ENCODE measurements at regions not wholly inside any gene's neighbourhood (a gene's known extent, or its start where the extent isn't known, plus 50 kb on each side); places are given as distances from the start of the nearest gene placed in this dataset.

- TF ChIP-seq, protein P1, sequence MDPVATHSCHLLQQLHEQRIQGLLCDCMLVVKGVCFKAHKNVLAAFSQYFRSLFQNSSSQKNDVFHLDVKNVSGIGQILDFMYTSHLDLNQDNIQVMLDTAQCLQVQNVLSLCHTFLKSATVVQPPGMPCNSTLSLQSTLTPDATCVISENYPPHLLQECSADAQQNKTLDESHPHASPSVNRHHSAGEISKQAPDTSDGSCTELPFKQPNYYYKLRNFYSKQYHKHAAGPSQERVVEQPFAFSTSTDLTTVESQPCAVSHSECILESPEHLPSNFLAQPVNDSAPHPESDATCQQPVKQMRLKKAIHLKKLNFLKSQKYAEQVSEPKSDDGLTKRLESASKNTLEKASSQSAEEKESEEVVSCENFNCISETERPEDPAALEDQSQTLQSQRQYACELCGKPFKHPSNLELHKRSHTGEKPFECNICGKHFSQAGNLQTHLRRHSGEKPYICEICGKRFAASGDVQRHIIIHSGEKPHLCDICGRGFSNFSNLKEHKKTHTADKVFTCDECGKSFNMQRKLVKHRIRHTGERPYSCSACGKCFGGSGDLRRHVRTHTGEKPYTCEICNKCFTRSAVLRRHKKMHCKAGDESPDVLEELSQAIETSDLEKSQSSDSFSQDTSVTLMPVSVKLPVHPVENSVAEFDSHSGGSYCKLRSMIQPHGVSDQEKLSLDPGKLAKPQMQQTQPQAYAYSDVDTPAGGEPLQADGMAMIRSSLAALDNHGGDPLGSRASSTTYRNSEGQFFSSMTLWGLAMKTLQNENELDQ (CRISPR knock-in tag; IDR thresholded peaks at IDR 0.05; ENCODE audit: borderline replicate concordance) = peak; percentile 21; the same call in 1 of the 2 replicates
- TF ChIP-seq, protein P2, sequence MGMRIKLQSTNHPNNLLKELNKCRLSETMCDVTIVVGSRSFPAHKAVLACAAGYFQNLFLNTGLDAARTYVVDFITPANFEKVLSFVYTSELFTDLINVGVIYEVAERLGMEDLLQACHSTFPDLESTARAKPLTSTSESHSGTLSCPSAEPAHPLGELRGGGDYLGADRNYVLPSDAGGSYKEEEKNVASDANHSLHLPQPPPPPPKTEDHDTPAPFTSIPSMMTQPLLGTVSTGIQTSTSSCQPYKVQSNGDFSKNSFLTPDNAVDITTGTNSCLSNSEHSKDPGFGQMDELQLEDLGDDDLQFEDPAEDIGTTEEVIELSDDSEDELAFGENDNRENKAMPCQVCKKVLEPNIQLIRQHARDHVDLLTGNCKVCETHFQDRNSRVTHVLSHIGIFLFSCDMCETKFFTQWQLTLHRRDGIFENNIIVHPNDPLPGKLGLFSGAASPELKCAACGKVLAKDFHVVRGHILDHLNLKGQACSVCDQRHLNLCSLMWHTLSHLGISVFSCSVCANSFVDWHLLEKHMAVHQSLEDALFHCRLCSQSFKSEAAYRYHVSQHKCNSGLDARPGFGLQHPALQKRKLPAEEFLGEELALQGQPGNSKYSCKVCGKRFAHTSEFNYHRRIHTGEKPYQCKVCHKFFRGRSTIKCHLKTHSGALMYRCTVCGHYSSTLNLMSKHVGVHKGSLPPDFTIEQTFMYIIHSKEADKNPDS (CRISPR knock-in tag; IDR thresholded peaks at IDR 0.05) = no peak
- TF ChIP-seq, protein P3, sequence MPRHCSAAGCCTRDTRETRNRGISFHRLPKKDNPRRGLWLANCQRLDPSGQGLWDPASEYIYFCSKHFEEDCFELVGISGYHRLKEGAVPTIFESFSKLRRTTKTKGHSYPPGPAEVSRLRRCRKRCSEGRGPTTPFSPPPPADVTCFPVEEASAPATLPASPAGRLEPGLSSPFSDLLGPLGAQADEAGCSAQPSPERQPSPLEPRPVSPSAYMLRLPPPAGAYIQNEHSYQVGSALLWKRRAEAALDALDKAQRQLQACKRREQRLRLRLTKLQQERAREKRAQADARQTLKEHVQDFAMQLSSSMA (CRISPR knock-in tag; IDR thresholded peaks at IDR 0.05) = peak; percentile 23; the same call in 1 of the 2 replicates
- TF ChIP-seq ZNF687 (CRISPR knock-in tag; IDR thresholded peaks at IDR 0.05) = peak; percentile 98
- TF ChIP-seq ZNF446 (CRISPR knock-in tag; IDR thresholded peaks at IDR 0.05) = no peak; the same call in 1 of the 2 replicates
- TF ChIP-seq CHCHD3 (CRISPR knock-in tag; IDR thresholded peaks at IDR 0.05) = no peak
- no peak for TF ChIP-seq ZFP1 (CRISPR knock-in tag; IDR thresholded peaks at IDR 0.05)
- TF ChIP-seq HNRNPL (IDR thresholded peaks at IDR 0.05; ENCODE audit: low read depth, low read length) = no peak
- TF ChIP-seq RCOR2 (CRISPR knock-in tag; IDR thresholded peaks at IDR 0.05) = 0 out of 2 replicates have a peak, but pooled peaks have one; percentile 57
- TF ChIP-seq, protein P4, sequence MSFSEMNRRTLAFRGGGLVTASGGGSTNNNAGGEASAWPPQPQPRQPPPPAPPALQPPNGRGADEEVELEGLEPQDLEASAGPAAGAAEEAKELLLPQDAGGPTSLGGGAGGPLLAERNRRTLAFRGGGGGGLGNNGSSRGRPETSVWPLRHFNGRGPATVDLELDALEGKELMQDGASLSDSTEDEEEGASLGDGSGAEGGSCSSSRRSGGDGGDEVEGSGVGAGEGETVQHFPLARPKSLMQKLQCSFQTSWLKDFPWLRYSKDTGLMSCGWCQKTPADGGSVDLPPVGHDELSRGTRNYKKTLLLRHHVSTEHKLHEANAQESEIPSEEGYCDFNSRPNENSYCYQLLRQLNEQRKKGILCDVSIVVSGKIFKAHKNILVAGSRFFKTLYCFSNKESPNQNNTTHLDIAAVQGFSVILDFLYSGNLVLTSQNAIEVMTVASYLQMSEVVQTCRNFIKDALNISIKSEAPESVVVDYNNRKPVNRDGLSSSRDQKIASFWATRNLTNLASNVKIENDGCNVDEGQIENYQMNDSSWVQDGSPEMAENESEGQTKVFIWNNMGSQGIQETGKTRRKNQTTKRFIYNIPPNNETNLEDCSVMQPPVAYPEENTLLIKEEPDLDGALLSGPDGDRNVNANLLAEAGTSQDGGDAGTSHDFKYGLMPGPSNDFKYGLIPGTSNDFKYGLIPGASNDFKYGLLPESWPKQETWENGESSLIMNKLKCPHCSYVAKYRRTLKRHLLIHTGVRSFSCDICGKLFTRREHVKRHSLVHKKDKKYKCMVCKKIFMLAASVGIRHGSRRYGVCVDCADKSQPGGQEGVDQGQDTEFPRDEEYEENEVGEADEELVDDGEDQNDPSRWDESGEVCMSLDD (CRISPR knock-in tag; IDR thresholded peaks at IDR 0.05; ENCODE audit: borderline replicate concordance) = no peak; the same call in 1 of the 2 replicates
- TF ChIP-seq TEAD3 (CRISPR knock-in tag; optimal IDR thresholded peaks at IDR 0.05; ENCODE audit: borderline replicate concordance) = peak; percentile 68
- TF ChIP-seq ZFP36 (IDR thresholded peaks at IDR 0.05; ENCODE audit: borderline replicate concordance, low read depth, low read length, partially characterized antibody) = no peak
- TF ChIP-seq ZNF121 (CRISPR knock-in tag; IDR thresholded peaks at IDR 0.05) = peak; percentile 47; the same call in 1 of the 2 replicates
- no peak; the same call in 1 of the 2 replicates for TF ChIP-seq ZNF580 (CRISPR knock-in tag; IDR thresholded peaks at IDR 0.05; ENCODE audit: borderline replicate concordance, low read depth)
- peak; percentile 45; the same call in 1 of the 2 replicates for TF ChIP-seq ATF7-NPFF (CRISPR knock-in tag; IDR thresholded peaks at IDR 0.05; ENCODE audit: low read depth)
- peak; percentile 37; the same call in 1 of the 2 replicates for TF ChIP-seq ZNF816 (CRISPR knock-in tag; IDR thresholded peaks at IDR 0.05; ENCODE audit: borderline replicate concordance)
Measured at GRCh38 chr1:234875328-234875952, 253.2 kb downstream of the TOMM20 start (continued).
